IMR-90 (cell line): ENCODE measurements at regions not wholly inside any gene's neighbourhood (a gene's known extent, or its start where the extent isn't known, plus 50 kb on each side); places are given as distances from the start of the nearest gene placed in this dataset.

Experiments used
- ATAC-seq: fragments of 200-7000 bp; cut with Tn5 transposase; 2 replicates; pipeline ENCODE4 v1.9.1; 2020; ENCODE audit warnings: low read depth, mild to moderate bottlenecking, moderate library complexity
- BruUV-seq: library from RNA; stranded (reverse); fragments of 400-500 nt; replicated peaks from 2 replicates; lab custom pipeline; 2021; lab: Mats Ljungman, UMichigan
- CTCF ChIA-PET: fragments of 300-600 bp; formaldehyde crosslinking; extraction: SDS; loops from one replicate; lab custom pipeline; 2021; ENCODE audit warnings: antibody characterized with exemption; lab: Yijun Ruan, JAX
- POLR2A ChIA-PET: fragments of 300-600 bp; sonication (Branson Sonifier 250); formaldehyde crosslinking; loops from one replicate; lab custom pipeline; 2022; ENCODE audit warnings: antibody characterized with exemption; ENCODE audit not compliant: unreplicated experiment; lab: Charles Lee
- DNase-seq: peaks from one replicate; pipeline ENCODE4 v3.0.0; 2013
- H2AFZ ChIP-seq: replicated peaks from 2 replicates; pipeline ENCODE3; 2013; ENCODE audit warnings: low read length, mild to moderate bottlenecking; ENCODE audit not compliant: poor library complexity
- H2AK5ac ChIP-seq: 2 replicates; pipeline ENCODE4 v1.6.1; 2013; ENCODE audit warnings: low read depth, low read length, inconsistent platforms
- H2AK9ac ChIP-seq: replicated peaks from 2 replicates; pipeline ENCODE3; 2013; ENCODE audit warnings: mild to moderate bottlenecking, low read depth, low read length, moderate library complexity; ENCODE audit not compliant: poor library complexity
- H2BK120ac ChIP-seq: 2 replicates; pipeline ENCODE4 v1.6.1; 2013; ENCODE audit warnings: low read depth, low read length, inconsistent platforms
- H2BK15ac ChIP-seq: 3 replicates; pipeline ENCODE4 v1.6.1; 2013; ENCODE audit warnings: low read depth, low read length, inconsistent platforms
- H2BK20ac ChIP-seq: 2 replicates; pipeline ENCODE4 v1.6.1; 2013; ENCODE audit warnings: low read depth, mild to moderate bottlenecking, inconsistent platforms, low read length, moderate library complexity
- H2BK5ac ChIP-seq: 2 replicates; pipeline ENCODE4 v1.6.1; 2013; ENCODE audit warnings: mild to moderate bottlenecking, low read depth, low read length, inconsistent platforms; ENCODE audit not compliant: poor library complexity, severe bottlenecking
- H3K14ac ChIP-seq: replicated peaks from 2 replicates; pipeline ENCODE4 v1.6.1; 2013; ENCODE audit warnings: low read depth, low read length, inconsistent platforms
- H3K18ac ChIP-seq: 2 replicates; pipeline ENCODE4 v1.6.1; 2013; ENCODE audit warnings: low read depth, low read length, control low read depth
- H3K23ac ChIP-seq: 2 replicates; pipeline ENCODE4 v1.6.1; 2013; ENCODE audit warnings: low read depth, low read length, inconsistent platforms
- H3K27ac ChIP-seq: 2 replicates; pipeline ENCODE4 v1.5.1; 2013; ENCODE audit warnings: mild to moderate bottlenecking, control low read depth, low read length; ENCODE audit not compliant: insufficient read depth
- H3K27me3 ChIP-seq: 2 replicates; pipeline ENCODE4 v1.6.1; 2013; ENCODE audit warnings: low read length; ENCODE audit not compliant: control insufficient read depth, insufficient read depth
- H3K36me3 ChIP-seq: 2 replicates; pipeline ENCODE4 v1.6.1; 2013; ENCODE audit warnings: low read length, mixed read lengths; ENCODE audit not compliant: control insufficient read depth, insufficient read depth
- H3K4ac ChIP-seq: 2 replicates; pipeline ENCODE4 v1.6.1; 2013; ENCODE audit warnings: low read depth, low read length, inconsistent platforms
- H3K4me1 ChIP-seq: 2 replicates; pipeline ENCODE4 v1.6.1; 2013; ENCODE audit warnings: low read length, mixed read lengths; ENCODE audit not compliant: control insufficient read depth, insufficient read depth
- H3K4me2 ChIP-seq: 2 replicates; pipeline ENCODE4 v1.6.1; 2013; ENCODE audit warnings: low read depth, mild to moderate bottlenecking, control low read depth, low read length, moderate library complexity
- H3K4me3 ChIP-seq: 2 replicates; pipeline ENCODE4 v1.5.1; 2013; ENCODE audit warnings: low read depth, mild to moderate bottlenecking, control low read depth, low read length, moderate library complexity; ENCODE audit not compliant: insufficient read depth
- H3K56ac ChIP-seq: 2 replicates; pipeline ENCODE4 v1.6.1; 2013; ENCODE audit warnings: low read length, inconsistent platforms; ENCODE audit not compliant: insufficient read depth; ENCODE audit errors: extremely low read depth
- H3K79me1 ChIP-seq, 2 experiments: 2 replicates each; pipeline ENCODE4 v1.6.1; 2013; ENCODE audit warnings: low read length in 2 of 2, inconsistent platforms in 1 of 2, low read depth in 1 of 2
- H3K9ac ChIP-seq: 2 replicates; pipeline ENCODE4 v1.6.1; 2013; ENCODE audit warnings: low read depth, low read length, control low read depth
- H3K9me1 ChIP-seq: 2 replicates; pipeline ENCODE4 v1.6.1; 2013; ENCODE audit warnings: low read length, inconsistent platforms; ENCODE audit not compliant: insufficient read depth
- H3K9me3 ChIP-seq: 2 replicates; pipeline ENCODE4 v1.6.1; 2013; ENCODE audit warnings: low read length; ENCODE audit not compliant: control insufficient read depth, insufficient read depth
- H4K20me1 ChIP-seq: 2 replicates; pipeline ENCODE4 v1.6.1; 2013; ENCODE audit warnings: low read length, inconsistent platforms; ENCODE audit not compliant: insufficient read depth
- H4K5ac ChIP-seq: 2 replicates; pipeline ENCODE4 v1.6.1; 2013; ENCODE audit warnings: mild to moderate bottlenecking, low read depth, low read length, control low read depth
- H4K8ac ChIP-seq, 2 experiments: 2 replicates each; pipeline ENCODE4 v1.6.1; 2013; ENCODE audit warnings: low read depth in 2 of 2, low read length in 2 of 2, control low read depth in 1 of 2, inconsistent platforms in 1 of 2
- H4K91ac ChIP-seq: 2 replicates; pipeline ENCODE4 v1.6.1; 2013; ENCODE audit warnings: low read depth, low read length, inconsistent platforms; ENCODE audit not compliant: insufficient read depth
- BHLHE40 ChIP-seq: fragments of 150-350 bp; IDR thresholded peaks from 2 replicates; pipeline ENCODE4 v1.6.1; 2016; ENCODE audit warnings: mild to moderate bottlenecking, low read depth, low read length
- CEBPB ChIP-seq: IDR thresholded peaks from 2 replicates; pipeline ENCODE4 v1.6.1; 2012; ENCODE audit warnings: low read depth, low read length, improper control_type of control experiment
- CHD1 ChIP-seq: IDR thresholded peaks from 2 replicates; pipeline ENCODE4 v1.6.1; 2012; ENCODE audit warnings: low read depth, low read length, improper control_type of control experiment
- FOS ChIP-seq: fragments of 150-350 bp; IDR thresholded peaks from 2 replicates; pipeline ENCODE4 v1.6.1; 2016; ENCODE audit warnings: low read depth, low read length
- MAFK ChIP-seq: IDR thresholded peaks from 2 replicates; pipeline ENCODE4 v1.6.1; 2012; ENCODE audit warnings: low read depth, low read length, improper control_type of control experiment
- MAZ ChIP-seq: IDR thresholded peaks from 2 replicates; pipeline ENCODE4 v1.6.1; 2012; ENCODE audit warnings: low read depth, mild to moderate bottlenecking, low read length, improper control_type of control experiment, moderate library complexity, borderline replicate concordance
- MXI1 ChIP-seq: IDR thresholded peaks from 2 replicates; pipeline ENCODE4 v1.6.1; 2012; ENCODE audit warnings: low read depth, mild to moderate bottlenecking, low read length, moderate library complexity, borderline replicate concordance
- NFE2L2 ChIP-seq: fragments of 150-350 bp; IDR thresholded peaks from 2 replicates; pipeline ENCODE4 v1.6.1; 2016; ENCODE audit warnings: low read depth, mild to moderate bottlenecking, low read length
- POLR2A ChIP-seq: IDR thresholded peaks from 2 replicates; pipeline ENCODE4 v1.6.1; 2012; ENCODE audit warnings: mild to moderate bottlenecking, low read depth, low read length
- RAD21 ChIP-seq: IDR thresholded peaks from 2 replicates; pipeline ENCODE4 v1.6.1; 2012; ENCODE audit warnings: low read length, improper control_type of control experiment
- RCOR1 ChIP-seq: IDR thresholded peaks from 2 replicates; pipeline ENCODE4 v1.6.1; 2012; ENCODE audit warnings: mild to moderate bottlenecking, low read length, improper control_type of control experiment; ENCODE audit not compliant: insufficient replicate concordance
- RFX5 ChIP-seq: IDR thresholded peaks from 2 replicates; pipeline ENCODE4 v1.8.0; 2012; ENCODE audit warnings: low read depth, mild to moderate bottlenecking, low read length, moderate library complexity
- SMC3 ChIP-seq: fragments of 150-350 bp; IDR thresholded peaks from 2 replicates; pipeline ENCODE4 v1.6.1; 2016; ENCODE audit warnings: low read depth, mild to moderate bottlenecking, antibody characterized with exemption, low read length, moderate library complexity
- WGBS, 2 experiments: methylation state at CpG; one replicate each; pipeline versions ENCODE4 v1.1.5 to v1.1.7; 2013; ENCODE audit warnings: missing lambda C conversion rate in 2 of 2; ENCODE audit not compliant: insufficient read length in 1 of 2; ENCODE audit errors: extremely low coverage in 2 of 2; 5-methylcytosine and 5-hydroxymethylcytosine counted together
- dilution Hi-C: fragments of 300-500 bp; cut with HindIII; formaldehyde crosslinking; loops from one replicate; pipeline ENCODE4 v1.14.3; 2018; ENCODE audit warnings: low sequenced_read_pairs; ENCODE audit not compliant: unreplicated experiment
- in situ Hi-C: fragments of 300-500 bp; cut with MboI; formaldehyde crosslinking; loops from 3 replicates; pipeline ENCODE4 v1.14.3; 2019; ENCODE audit warnings: low sequenced_read_pairs, inconsistent platforms, mixed read lengths
- intact Hi-C: fragments of 100-400 bp; cut with micrococcal nuclease; formaldehyde crosslinking; loops from 2 replicates; pipeline ENCODE4 v1.10.0; 2022
- TF ChIP-seq, protein P1 (sequence below): fragments of 150-350 bp; IDR thresholded peaks from 2 replicates; pipeline ENCODE4 v1.6.1; 2017; ENCODE audit warnings: mild to moderate bottlenecking, antibody characterized with exemption, low read length, low read depth
- TF ChIP-seq, protein P2 (sequence below): conservative IDR thresholded peaks from 2 replicates; pipeline ENCODE4 v1.5.1; 2012; ENCODE audit warnings: mild to moderate bottlenecking, low read depth, low read length, improper control_type of control experiment
- TF ChIP-seq, protein P3 (sequence below): fragments of 150-350 bp; IDR thresholded peaks from 2 replicates; pipeline ENCODE4 v1.6.1; 2016; ENCODE audit warnings: low read depth, mild to moderate bottlenecking, low read length, moderate library complexity, borderline replicate concordance

DNA sequence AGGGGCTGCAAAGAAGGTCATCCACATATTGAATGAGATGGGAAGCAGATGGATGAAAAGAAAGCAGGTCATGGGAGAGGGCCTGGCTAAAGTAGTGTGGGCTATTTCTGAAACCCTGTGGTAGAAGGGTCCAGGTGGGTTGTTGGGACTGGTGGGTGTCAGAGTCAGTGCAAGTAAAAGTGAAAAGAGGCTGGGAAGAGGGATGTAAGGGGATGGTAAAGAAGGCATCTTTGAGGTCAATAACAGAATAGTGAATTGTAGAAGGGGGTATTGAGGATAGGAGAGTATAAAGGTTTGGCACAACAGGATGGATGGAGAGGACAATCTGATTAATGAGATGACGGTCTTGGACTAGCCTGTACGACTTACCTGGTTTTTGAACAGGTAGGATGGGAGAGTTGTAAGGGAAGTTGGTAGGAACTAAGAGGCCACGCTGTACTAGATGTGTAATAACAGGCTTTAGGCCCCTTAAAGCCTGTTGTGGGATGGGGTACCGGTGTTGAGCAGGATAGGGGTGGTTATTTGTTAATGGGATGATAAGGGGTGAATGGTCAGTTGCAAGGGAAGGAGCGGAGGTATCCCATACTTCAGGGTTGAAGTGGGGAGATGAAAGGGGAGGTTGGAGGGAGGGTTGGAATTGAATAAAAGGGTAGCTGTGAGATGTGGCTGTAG lies 748.9 kb upstream of the ADGRB3 start:
- in situ Hi-C loops = no loop called here
- H3K23ac ChIP-seq = no peak overlapping the region
- no peak overlapping the region for H2AK5ac ChIP-seq
- H3K9me3 ChIP-seq = peaks cover 17% of the 10 kb centered on the region
- H3K27me3 ChIP-seq = no peaks in the 10 kb centered on the region
- CTCF ChIA-PET = no interaction called here
- H3K56ac ChIP-seq = no peak overlapping the region
- no peaks in the 10 kb centered on the region for H3K9me1 ChIP-seq
- no peak overlapping the region for H2BK20ac ChIP-seq
- H3K9ac ChIP-seq = no peak overlapping the region
- no peak overlapping the region for H3K14ac ChIP-seq
- H2AK9ac ChIP-seq = no peak overlapping the region
- no peak overlapping the region for H3K4me3 ChIP-seq
- 45% methylated on average over 2 of the region's 5 CpGs; no CpG with 5 or more reads in 1 of the 2 experiments for WGBS, 2 experiments
- DNase-seq (no peak), ATAC-seq (no peak)
- no peak overlapping the region for H4K8ac ChIP-seq
- H2BK5ac ChIP-seq = no peak overlapping the region
- no peak overlapping the region for H3K4ac ChIP-seq
- H3K27ac ChIP-seq = no peak overlapping the region
- H2BK120ac ChIP-seq = no peak overlapping the region
- BruUV-seq = no TSS peak
- intact Hi-C loops = no loop called here
- TF ChIP-seq RAD21 (no peak), RCOR1 (no peak), CEBPB (no peak), CHD1 (no peak), RFX5 (no peak), NFE2L2 (no peak), MAFK (no peak), BHLHE40 (no peak), SMC3 (no peak), FOS (no peak), POLR2A (no peak), MAZ (no peak), MXI1 (no peak)
- TF ChIP-seq, protein P1, sequence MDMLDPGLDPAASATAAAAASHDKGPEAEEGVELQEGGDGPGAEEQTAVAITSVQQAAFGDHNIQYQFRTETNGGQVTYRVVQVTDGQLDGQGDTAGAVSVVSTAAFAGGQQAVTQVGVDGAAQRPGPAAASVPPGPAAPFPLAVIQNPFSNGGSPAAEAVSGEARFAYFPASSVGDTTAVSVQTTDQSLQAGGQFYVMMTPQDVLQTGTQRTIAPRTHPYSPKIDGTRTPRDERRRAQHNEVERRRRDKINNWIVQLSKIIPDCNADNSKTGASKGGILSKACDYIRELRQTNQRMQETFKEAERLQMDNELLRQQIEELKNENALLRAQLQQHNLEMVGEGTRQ = no peak
- TF ChIP-seq, protein P2, sequence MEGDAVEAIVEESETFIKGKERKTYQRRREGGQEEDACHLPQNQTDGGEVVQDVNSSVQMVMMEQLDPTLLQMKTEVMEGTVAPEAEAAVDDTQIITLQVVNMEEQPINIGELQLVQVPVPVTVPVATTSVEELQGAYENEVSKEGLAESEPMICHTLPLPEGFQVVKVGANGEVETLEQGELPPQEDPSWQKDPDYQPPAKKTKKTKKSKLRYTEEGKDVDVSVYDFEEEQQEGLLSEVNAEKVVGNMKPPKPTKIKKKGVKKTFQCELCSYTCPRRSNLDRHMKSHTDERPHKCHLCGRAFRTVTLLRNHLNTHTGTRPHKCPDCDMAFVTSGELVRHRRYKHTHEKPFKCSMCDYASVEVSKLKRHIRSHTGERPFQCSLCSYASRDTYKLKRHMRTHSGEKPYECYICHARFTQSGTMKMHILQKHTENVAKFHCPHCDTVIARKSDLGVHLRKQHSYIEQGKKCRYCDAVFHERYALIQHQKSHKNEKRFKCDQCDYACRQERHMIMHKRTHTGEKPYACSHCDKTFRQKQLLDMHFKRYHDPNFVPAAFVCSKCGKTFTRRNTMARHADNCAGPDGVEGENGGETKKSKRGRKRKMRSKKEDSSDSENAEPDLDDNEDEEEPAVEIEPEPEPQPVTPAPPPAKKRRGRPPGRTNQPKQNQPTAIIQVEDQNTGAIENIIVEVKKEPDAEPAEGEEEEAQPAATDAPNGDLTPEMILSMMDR = no peak
- TF ChIP-seq, protein P3, sequence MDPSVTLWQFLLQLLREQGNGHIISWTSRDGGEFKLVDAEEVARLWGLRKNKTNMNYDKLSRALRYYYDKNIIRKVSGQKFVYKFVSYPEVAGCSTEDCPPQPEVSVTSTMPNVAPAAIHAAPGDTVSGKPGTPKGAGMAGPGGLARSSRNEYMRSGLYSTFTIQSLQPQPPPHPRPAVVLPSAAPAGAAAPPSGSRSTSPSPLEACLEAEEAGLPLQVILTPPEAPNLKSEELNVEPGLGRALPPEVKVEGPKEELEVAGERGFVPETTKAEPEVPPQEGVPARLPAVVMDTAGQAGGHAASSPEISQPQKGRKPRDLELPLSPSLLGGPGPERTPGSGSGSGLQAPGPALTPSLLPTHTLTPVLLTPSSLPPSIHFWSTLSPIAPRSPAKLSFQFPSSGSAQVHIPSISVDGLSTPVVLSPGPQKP = no peak
- no peaks in the 10 kb centered on the region for H3K79me1 ChIP-seq
- no peak overlapping the region for H4K91ac ChIP-seq
- no peak overlapping the region for H2BK15ac ChIP-seq
- no peak overlapping the region for H3K18ac ChIP-seq
- POLR2A ChIA-PET = no interaction called here
- dilution Hi-C loops = no loop called here
- H3K36me3 ChIP-seq = no peaks in the 10 kb centered on the region
- no peaks in the 10 kb centered on the region for H4K20me1 ChIP-seq
- H3K4me1 ChIP-seq = no peaks in the 10 kb centered on the region
- no peak overlapping the region for H2AFZ ChIP-seq
- H4K5ac ChIP-seq = no peak overlapping the region
- H3K4me2 ChIP-seq = no peak overlapping the region
